NB4 (cell line): ENCODE measurements at regions not wholly inside any gene's neighbourhood (a gene's known extent, or its start where the extent isn't known, plus 50 kb on each side); places are given as distances from the start of the nearest gene placed in this dataset.

Experiments
- MAX ChIP-seq: IDR thresholded peaks from 2 replicates; pipeline ENCODE4 v1.6.1; 2011; ENCODE audit warnings: low read depth, low read length
- MYC ChIP-seq: IDR thresholded peaks from 2 replicates; pipeline ENCODE4 v1.6.1; 2011; ENCODE audit warnings: low read depth, low read length
- POLR2A ChIP-seq: IDR thresholded peaks from 2 replicates; pipeline ENCODE4 v1.6.1; 2011; ENCODE audit warnings: mild to moderate bottlenecking; ENCODE audit not compliant: insufficient read length; ENCODE audit errors: extremely low read depth
- TF ChIP-seq, protein P1 (sequence below): IDR thresholded peaks from one replicate; pipeline ENCODE4 v1.5.1; 2012; ENCODE audit warnings: low read depth, low read length

DNA sequence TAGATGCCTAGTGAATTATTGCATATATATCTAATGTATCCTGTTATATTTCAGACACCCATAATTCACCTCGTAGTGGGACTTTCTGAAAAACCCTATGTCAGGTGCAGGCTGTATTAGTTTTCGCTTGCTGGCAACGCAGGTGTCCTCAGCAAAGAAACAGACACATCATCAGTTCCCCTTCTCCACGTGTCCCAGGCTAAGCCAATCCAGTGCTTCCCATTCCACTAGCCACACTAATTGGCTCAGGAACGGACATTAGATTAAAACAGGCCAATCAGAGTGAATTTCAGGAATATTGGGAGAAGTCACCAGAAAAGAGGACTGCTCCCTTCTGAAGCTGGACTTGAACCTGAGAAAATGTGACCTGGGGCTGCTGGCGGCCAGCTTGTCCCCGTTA lies 151.3 kb downstream of the PTPN11 start:
- no peak for TF ChIP-seq POLR2A
- TF ChIP-seq, protein P1, sequence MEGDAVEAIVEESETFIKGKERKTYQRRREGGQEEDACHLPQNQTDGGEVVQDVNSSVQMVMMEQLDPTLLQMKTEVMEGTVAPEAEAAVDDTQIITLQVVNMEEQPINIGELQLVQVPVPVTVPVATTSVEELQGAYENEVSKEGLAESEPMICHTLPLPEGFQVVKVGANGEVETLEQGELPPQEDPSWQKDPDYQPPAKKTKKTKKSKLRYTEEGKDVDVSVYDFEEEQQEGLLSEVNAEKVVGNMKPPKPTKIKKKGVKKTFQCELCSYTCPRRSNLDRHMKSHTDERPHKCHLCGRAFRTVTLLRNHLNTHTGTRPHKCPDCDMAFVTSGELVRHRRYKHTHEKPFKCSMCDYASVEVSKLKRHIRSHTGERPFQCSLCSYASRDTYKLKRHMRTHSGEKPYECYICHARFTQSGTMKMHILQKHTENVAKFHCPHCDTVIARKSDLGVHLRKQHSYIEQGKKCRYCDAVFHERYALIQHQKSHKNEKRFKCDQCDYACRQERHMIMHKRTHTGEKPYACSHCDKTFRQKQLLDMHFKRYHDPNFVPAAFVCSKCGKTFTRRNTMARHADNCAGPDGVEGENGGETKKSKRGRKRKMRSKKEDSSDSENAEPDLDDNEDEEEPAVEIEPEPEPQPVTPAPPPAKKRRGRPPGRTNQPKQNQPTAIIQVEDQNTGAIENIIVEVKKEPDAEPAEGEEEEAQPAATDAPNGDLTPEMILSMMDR = no peak
- no peak for TF ChIP-seq MAX
- no peak for TF ChIP-seq MYC
